Transverse colon (tissue), 4 donors: ENCODE measurements at regions not wholly inside any gene's neighbourhood (a gene's known extent, or its start where the extent isn't known, plus 50 kb on each side); places are given as distances from the start of the nearest gene placed in this dataset.

Experiments used
- POLR2A ChIP-seq: fragments of 450-650 bp; IDR thresholded peaks from one replicate; pipeline ENCODE4 v1.6.1; 2016; ENCODE audit warnings: antibody characterized with exemption, mild to moderate bottlenecking, moderate library complexity
- POLR2AphosphoS5 ChIP-seq, 3 donors: sonication (generic); formaldehyde crosslinking; IDR thresholded peaks; one replicate each; pipeline ENCODE4 v1.6.1; 2016; ENCODE audit warnings: antibody characterized with exemption in 3 of 3
- TF ChIP-seq, protein P1 (sequence below), 5 experiments: fragments of 200-600 bp in 3 of 5; fragments of 450-650 bp in 2 of 5; sonication (generic) in 3 of 5; IDR thresholded peaks; 1 replicate in 2 of 5; 2 replicates in 3 of 5; pipeline ENCODE4 v1.5.1; 2016 to 2017; ENCODE audit warnings: antibody characterized with exemption in 5 of 5, inconsistent platforms in 3 of 5, mild to moderate bottlenecking in 2 of 5, moderate library complexity in 1 of 5

DNA sequence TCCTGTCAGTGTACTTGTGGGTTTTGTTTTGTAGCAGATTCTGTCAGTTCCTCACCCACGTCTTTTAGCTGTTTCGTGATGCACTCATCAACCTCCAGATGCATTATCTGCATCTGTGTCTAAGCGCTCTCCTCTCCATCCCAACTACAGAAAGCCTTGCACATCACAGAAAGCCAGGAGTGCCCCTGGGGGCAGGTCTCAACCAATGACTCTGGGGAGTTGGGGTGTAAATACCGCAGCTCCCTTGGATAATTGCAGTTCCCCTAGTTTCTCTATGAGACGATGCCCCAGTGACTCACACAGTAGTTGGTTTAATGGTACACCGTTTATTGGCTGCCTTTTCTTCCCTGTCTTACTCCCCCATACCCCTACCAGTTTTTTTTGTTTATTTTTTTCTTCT is 158.1 kb downstream of the SOX4 start:
- TF ChIP-seq, protein P1, sequence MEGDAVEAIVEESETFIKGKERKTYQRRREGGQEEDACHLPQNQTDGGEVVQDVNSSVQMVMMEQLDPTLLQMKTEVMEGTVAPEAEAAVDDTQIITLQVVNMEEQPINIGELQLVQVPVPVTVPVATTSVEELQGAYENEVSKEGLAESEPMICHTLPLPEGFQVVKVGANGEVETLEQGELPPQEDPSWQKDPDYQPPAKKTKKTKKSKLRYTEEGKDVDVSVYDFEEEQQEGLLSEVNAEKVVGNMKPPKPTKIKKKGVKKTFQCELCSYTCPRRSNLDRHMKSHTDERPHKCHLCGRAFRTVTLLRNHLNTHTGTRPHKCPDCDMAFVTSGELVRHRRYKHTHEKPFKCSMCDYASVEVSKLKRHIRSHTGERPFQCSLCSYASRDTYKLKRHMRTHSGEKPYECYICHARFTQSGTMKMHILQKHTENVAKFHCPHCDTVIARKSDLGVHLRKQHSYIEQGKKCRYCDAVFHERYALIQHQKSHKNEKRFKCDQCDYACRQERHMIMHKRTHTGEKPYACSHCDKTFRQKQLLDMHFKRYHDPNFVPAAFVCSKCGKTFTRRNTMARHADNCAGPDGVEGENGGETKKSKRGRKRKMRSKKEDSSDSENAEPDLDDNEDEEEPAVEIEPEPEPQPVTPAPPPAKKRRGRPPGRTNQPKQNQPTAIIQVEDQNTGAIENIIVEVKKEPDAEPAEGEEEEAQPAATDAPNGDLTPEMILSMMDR (IDR thresholded peaks at IDR 0.05) = no peak
- TF ChIP-seq POLR2A (no peak), POLR2AphosphoS5 (IDR thresholded peaks at IDR 0.05) (no peak)
